GM13976 (cell line): ENCODE measurements at regions not wholly inside any gene's neighbourhood (a gene's known extent, or its start where the extent isn't known, plus 50 kb on each side); places are given as distances from the start of the nearest gene placed in this dataset.

Experiments
- DNase-seq: peaks from one replicate; pipeline ENCODE4 v3.0.0; 2012; ENCODE audit warnings: low spot score
- in situ Hi-C: fragments of 300-500 bp; cut with MboI; formaldehyde crosslinking; loops from one replicate; pipeline ENCODE4 v1.12.0; 2022; ENCODE audit warnings: low sequenced_read_pairs, mixed read lengths, inconsistent platforms; ENCODE audit not compliant: unreplicated experiment
- TF ChIP-seq, protein P1 (sequence below): IDR thresholded peaks from 2 replicates; pipeline ENCODE4 v1.5.1; 2012; ENCODE audit warnings: borderline replicate concordance, mild to moderate bottlenecking; ENCODE audit not compliant: insufficient read depth; ENCODE audit errors: extremely low read depth, missing control alignments, control extremely low read depth

DNA sequence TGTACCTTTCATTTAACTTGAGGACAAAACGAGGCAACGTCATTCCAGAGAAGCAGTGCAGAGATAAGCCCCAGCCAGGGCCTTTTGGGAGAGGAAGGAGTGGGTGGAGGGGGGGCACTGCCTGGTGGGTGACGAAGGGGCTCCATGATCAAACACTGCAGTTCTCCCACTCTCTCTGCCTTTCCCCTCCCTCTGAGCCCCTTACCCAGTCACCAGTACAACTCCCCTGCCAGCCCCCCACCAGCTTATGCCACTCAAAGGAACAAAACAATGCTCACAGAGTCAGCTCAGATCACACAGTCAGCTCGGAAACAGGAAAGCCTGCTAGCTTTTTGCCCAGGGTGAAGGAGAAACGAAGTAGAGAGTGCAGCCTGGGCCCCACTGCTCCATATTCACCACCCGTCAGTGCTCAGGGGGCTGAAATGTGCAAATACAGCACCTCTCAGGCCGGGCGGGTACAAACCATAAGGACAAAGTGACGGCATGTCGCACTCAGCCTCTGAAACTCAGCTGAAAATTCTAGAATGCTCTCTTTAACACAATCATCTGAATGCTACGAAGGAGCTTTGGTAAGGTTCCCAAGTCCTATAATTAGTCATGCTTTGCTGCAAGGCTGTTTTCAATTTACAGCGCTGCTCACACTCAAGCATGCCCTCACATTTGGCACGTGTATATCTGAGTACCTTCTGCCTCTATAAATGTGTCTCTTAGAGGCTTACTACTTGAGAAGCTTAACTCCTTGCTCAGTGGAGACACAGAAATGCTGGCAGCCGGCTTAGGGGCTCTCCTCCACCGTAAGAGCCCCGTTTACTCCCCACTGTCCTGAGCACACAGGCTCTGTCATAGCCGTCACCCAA lies 65.8 kb upstream of the RAB4A start:
- TF ChIP-seq, protein P1, sequence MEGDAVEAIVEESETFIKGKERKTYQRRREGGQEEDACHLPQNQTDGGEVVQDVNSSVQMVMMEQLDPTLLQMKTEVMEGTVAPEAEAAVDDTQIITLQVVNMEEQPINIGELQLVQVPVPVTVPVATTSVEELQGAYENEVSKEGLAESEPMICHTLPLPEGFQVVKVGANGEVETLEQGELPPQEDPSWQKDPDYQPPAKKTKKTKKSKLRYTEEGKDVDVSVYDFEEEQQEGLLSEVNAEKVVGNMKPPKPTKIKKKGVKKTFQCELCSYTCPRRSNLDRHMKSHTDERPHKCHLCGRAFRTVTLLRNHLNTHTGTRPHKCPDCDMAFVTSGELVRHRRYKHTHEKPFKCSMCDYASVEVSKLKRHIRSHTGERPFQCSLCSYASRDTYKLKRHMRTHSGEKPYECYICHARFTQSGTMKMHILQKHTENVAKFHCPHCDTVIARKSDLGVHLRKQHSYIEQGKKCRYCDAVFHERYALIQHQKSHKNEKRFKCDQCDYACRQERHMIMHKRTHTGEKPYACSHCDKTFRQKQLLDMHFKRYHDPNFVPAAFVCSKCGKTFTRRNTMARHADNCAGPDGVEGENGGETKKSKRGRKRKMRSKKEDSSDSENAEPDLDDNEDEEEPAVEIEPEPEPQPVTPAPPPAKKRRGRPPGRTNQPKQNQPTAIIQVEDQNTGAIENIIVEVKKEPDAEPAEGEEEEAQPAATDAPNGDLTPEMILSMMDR = no peak
- DNase-seq = no peak
- in situ Hi-C loops = no loop called here

- TF ChIP-seq, protein P1 = no peak
- no peak for DNase-seq
- in situ Hi-C loops = no loop called here
Observed at GRCh38 chr1:229205854-229206253, 65.1 kb upstream of the RAB4A start.

- in situ Hi-C loops = no loop called here
- DNase-seq = no peak
- TF ChIP-seq, protein P1 = no peak
Observed at GRCh38 chr1:229207916-229208315, 63.0 kb upstream of the RAB4A start.

- TF ChIP-seq, protein P1 = no peak
- in situ Hi-C loops = no loop called here
- no peak for DNase-seq
Observed at GRCh38 chr1:229208481-229208880, 62.4 kb upstream of the RAB4A start.

- no peak for DNase-seq
- in situ Hi-C loops = no loop called here
- TF ChIP-seq, protein P1 = no peak
Observed at GRCh38 chr1:229209386-229209785, 61.5 kb upstream of the RAB4A start.

DNA sequence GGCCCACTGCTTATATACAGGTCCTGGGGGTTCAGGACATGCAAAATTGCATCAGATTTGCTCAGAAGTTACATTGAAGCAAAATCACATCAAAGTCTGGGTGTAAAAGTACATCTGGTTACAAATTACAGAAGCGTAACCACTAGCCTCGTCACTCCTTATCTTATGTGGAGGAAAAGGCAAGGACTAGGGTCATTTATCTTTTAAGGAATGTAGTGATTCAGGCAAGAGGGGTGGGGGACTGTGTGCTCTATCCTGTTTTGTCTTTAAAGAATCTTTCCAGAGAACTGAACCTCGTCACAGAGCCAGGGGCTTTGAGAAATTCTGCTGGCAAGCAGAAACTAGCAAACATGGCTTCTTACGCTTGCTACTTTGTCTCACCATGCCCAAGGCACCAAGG lies 61.1 kb upstream of the RAB4A start:
- in situ Hi-C loops = no loop called here
- TF ChIP-seq, protein P1 = no peak
- DNase-seq = no peak
